ENCODE measurements at regions not wholly inside any gene's neighbourhood (a gene's known extent, or its start where the extent isn't known, plus 50 kb on each side); places are given as distances from the start of the nearest gene placed in this dataset.
A peak's percentile ranks its signal among the peaks of the same experiment; 100 is the strongest.

DNA sequence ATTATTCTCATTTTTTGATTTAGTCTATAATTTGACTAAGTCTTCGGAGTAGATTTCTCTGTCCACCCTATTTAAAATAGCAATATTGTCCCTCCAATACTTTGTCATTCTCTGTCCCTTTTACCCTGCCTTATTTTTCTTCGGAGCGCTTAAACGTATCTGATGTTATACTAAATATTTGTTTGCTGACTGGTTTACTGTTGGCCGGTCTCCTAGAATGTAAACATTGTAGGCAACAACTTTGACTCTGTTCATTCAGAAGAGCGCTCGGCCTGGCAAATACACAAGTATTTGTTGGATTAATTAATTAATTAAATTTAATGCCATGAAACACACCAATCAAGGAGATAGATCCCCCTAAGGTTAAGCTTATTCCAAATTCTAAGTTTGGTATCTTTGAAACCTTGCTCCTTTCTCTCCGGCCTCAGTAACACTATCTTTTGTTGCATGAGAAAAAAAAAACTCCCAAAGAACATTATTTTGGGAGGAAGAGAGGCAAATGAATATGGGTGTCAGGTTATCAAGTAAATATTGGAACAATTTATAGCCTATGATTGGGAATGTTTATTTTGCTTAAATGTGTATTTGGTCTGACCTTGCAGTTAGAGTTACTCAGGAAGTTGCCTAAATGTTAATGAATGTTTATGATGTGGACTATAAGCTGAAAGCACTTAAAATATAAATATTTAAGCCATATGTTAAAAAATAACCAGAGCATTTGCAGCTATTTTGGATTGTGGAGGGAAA, 231.1 kb downstream of the SOX4 start:
- no peak for DNase-seq

DNA sequence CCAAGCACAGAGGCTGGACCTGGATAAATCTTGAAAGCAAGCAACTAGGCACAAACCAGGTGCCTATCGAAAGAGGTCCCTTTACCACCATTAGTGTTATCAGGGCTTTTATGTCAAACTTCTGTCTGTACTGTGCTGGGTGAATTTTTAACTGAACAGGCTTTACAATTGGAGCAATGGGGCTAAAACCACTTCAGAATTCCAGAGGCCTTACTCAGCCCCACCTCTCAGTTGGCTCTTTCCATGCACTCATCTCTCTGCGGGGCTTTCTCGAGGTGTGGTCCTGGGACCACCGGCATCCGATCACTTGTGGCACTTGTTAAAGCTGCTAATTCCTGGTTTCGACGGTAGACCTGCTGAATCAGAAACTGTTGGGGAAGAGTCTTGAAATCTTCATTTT, 232.5 kb downstream of the SOX4 start:
- DNase-seq = no peak

DNA sequence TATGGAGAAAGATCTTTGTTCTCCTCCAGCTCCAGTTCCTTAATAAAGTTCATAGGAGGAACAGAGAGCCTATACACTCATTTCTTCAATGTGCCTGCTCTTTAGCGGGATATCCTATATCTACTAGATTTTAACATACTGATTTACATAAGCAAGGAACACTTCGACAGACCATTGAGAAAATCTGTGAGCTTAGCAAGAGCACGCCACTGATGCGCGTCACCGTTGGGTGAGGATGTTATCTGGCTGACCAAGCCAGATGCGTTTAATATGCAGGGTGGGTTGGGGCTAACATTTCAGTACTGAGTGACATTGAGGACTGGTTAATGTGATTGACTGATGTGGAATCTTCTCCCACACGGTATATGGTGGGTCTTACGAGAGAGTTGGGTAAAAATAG, 233.4 kb downstream of the SOX4 start:
- DNase-seq = no peak

DNA sequence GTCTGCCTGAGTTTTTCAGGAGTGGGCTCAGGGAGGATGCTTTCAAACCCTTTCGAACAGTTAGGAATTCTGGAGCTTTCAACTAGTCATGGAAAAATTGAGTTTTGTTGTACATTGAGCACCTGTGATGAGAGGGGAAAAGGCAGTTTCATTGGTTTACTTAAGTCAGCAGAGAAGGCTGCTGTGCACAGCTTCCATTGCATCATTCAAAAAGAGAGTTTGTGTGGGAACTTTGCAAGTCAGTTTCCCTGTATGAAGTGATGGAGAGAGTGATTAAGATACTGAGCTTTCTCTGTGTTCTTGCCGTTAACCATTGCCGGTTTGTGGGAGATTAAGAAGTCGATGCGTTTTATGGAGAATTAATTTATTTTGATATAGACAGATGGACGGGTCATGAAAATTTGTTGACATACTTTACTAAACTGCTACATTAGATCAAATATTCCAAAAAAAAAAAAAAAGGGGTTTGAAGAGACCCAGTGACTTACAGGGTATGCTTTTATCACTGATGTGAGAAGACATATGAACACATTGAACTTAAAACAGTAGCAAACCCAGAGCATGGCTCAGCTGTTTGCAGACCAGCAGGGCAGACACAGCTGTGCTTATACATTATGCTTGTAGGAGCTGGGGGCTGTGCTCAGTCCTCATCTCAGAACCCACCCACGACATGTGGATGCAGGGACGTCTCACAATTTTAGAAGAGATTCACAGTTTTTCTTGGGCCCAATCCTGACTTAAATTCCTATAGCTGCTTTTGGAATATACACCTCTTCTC, 234.1 kb downstream of the SOX4 start:
- no peak for DNase-seq

DNA sequence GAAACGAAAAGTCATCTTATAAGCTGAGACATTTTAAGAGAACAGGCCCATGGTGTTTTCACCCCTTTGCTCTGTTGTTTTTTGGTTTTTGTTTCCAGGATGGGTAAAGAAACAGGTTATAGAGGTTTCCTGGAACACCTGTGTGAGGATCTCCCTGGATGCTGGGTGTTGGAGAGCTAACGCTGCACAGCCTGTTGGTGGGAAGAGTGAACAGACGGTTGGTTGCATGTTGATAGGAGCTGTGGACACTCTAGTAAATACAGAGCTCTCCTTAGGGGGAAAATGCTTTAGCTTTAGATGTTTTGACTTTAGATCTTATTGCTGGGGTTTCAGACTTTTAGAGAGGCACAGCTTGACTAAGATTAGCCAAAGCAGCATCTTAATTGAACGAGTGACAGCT, 235.2 kb downstream of the SOX4 start:
- DNase-seq = no peak

DNA sequence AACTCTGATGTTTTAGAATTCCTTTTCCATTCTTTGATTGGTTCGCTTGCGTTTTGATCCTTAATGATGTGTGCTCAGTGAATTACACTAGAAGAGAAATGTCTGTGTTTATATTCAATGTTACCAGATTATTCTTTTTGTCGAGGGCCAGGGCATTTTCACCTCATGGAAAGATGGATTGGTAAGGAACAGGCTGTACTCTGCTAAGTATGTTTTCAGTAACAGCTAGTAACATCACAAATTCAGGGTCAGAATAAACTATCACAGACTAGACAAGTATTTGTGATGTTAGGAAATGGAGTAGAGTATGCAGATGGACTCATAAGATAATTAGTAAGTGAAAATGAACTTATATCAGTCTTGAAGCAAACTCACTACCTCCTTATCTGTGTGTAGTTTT, 235.6 kb downstream of the SOX4 start:
- no peak for DNase-seq

DNA sequence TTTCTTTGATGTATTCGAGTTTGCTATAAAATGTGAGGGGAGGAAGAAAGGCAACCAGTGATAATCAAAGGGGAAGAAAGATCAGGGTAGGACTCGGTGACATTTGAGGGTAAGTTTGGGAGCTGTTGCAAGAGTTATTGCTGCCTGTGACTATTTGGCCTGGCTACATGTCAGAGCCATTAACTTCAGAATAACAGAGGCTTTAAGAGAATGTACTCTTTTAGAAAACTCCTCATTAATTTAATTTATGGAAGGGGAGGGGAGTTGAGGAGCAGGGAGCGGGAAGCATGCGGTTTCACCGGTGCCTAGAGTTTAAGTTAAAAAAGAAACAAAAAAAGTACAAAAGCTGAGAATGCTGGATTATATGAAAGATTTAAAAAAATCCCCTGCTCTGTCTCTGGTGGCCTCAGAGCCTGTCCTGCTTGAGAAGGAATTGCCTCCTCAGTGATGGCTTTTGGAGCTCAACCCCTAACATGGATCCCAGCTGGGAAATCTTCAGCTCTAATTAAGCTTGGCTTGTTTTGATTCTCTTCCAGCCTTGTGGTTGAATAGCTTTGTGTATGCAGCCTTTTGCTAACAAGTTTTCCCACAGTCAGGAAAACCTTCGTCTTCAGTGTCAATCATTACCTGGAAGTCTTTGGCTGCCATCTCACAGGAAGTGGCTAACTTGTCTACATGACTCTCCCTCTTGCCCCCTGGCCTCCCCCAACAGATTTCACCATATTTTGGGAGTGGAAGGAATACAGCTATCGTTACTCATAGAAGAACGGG, 238.2 kb downstream of the SOX4 start:
- DNase-seq = no peak

DNA sequence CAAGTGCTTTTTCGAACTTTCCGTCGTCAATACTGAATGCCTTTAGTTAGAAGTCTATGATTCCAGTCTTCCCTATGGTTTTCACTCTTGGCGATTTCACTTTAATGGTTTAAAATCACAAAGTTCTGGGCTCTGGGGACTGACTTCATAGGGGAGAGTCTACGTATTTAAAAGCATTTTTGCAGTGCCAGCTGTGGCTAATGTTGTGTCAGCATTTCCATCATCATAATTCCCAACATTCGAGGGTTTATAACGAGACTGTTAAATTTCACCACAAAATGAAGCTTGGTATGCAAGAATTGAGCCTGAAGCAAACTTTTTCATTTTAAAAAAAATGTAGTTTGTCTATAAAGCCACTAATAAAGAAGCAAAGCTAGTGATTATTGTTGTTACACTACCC, 242.7 kb downstream of the SOX4 start:
- DNase-seq = no peak

DNA sequence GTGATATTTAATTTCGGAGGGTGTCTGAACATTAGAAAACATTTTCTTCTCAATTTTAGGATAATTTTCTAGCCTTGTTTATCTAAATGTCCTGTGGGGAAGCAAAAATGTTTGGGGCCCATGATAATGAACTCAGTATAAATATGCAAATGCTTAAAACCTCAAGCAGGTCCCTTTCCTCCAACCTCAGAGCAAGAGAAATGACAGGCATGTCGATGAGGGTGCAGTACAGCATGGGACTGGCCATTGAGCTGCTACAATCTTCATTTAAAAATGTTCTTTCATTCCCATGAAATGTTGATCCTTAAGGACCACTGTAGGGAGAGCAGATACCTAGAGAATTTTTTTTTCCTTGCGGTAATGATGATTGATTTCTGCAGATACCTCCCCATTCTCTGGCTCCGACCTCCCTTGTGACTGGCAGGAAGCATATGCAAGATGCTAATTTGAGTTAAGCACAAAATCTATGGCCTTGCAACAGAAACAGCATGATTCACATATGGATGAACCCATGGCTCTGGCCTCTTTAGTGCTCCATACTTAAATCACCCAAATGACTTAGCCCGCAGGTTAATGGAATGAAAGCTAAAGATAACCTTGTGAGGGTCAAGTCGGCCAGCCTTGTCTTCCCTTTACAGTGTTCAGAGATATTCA, 243.3 kb downstream of the SOX4 start:
- no peak for DNase-seq

DNA sequence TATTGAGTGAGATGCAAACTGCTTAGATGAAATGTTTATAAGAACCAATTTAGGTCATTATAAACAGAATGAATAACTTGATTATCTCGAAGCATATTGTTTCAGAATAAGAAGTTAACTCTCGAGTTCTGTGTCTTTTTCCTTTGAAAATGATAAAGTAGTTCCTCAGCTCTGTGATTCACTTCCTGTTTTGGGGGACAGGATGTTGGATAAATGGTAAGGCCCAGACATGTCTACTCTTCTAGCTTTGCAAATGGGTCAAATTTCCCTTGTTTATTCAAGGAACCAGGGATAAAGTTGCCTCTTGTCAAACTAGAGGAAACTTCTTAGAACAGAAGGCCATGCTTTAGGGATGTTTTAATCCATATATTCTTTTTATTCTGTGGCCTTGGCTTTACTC, 246.9 kb downstream of the SOX4 start:
- no peak for DNase-seq

DNA sequence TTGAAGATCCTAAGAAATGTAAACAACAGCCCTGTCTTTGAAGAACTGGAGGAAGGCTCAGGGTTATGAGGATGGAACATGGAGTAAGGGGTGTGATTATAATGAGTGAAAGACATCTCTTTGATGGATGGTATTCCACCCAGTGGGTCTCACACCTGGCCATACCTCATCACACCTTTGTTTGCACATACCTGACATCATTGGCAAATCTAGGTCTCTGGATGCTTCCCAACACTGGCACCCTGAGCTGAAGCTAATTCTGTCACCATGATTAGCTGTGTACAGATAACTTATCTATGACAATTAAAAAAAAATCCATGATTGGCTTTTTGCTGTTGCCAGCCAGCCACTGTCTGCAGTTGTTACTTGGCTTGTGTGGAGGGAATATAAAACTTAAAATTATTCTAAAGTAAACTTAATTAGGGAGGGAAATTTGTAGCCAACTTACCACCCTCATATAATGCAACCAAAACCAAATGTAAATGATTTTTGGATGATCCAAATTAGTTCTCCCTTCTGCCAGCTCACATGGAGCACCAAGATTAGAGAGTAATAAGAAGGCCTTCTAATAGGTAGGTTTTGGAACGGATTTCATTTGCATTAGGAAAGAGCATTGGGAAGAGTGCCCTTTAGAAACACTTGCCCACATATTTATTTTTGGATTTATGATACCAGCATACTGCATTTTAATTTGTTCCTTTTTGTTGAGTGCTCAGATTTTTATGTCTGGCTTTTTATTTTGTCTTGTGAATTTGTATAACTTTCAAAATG, 249.5 kb downstream of the SOX4 start:
- peak; percentile 19 for DNase-seq

DNA sequence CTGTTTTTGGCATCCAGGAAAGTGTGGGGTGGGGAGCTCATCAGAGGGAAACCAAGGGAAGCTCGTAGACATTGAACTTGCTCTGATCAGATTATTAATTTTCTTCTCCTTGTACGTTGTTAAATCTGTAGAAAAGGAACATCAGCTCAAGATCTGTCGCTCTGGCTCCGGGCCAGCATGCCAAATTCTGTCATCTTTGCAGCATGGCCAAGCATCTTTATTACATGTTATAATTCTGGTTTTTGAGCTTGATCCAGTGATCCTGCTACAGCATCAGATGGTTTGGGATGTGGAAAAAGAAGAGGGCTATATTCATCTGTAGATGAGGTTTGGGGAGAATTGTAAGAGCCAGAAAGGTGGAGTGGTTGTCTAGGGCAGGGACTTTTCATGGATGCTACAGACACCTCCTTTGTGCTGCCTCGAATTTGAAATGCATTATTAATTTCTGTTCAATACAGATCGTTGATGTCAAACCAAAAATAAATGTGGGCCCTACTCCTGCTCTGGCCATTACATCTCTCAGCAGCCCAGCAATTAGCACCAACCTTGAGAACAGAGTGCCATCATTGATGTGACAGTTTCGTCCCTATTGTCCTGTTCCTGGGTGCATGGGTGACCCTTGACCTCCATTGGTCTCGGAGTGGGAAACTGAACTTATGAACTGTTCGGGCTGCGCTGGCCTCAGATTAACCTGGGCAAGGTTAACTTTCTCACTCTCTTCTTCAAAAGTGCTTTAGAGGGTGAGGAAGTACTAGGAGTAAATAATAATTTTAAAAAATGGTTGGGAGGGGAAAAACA, 250.8 kb downstream of the SOX4 start:
- DNase-seq = no peak

DNA sequence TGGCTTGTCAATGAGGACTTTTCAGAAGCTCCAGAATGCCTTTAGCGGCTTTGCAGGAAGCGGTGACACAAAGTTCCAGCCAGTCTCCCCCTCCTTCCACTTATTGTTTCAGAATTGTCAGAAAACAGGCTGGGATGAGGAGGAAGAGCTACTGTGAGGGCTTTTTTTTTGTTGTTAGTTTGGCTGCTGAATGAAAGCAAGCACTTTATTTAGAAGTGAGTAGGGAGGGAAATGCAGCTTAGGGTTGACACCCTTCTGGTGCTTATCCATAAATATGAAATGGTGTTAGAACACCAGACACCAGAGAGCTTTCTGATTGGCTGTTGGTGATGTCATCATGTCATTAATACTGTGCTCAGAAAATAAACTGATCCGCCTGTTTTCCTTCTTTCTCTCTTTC, 251.5 kb downstream of the SOX4 start:
- peak; percentile 27 for DNase-seq

DNA sequence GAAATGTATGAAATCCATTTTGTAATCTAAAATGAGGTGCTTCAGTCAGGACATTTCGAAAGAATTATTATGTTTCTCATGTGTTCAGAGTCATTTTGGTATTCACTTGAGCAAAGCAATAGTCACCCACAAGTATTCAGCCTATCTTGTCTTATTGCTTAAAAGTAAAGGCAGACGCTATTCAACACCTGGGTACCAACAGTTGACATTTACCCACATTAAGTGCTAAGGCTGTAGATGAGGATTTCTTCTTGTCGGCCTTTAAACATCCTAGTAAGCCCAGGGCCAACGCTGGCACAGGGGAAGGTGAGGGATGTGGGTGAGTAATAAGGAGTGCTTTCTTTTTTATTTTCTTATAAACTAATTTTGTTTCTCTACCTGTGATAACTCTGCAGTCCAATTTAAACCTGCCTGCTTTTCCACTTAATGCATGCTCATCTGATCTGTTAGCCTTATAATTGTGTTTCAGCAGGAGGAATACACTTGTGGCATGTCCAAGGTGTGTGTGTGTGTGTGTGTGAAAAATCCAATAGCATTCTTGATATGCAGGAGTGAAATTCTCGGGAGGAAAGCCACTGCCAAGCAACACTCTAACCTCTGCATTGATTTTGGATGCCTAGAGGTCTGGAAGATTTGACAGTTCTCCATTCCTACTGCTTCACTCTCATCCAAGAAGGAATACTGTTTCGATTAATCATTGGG, 252.0 kb downstream of the SOX4 start:
- no peak for DNase-seq

DNA sequence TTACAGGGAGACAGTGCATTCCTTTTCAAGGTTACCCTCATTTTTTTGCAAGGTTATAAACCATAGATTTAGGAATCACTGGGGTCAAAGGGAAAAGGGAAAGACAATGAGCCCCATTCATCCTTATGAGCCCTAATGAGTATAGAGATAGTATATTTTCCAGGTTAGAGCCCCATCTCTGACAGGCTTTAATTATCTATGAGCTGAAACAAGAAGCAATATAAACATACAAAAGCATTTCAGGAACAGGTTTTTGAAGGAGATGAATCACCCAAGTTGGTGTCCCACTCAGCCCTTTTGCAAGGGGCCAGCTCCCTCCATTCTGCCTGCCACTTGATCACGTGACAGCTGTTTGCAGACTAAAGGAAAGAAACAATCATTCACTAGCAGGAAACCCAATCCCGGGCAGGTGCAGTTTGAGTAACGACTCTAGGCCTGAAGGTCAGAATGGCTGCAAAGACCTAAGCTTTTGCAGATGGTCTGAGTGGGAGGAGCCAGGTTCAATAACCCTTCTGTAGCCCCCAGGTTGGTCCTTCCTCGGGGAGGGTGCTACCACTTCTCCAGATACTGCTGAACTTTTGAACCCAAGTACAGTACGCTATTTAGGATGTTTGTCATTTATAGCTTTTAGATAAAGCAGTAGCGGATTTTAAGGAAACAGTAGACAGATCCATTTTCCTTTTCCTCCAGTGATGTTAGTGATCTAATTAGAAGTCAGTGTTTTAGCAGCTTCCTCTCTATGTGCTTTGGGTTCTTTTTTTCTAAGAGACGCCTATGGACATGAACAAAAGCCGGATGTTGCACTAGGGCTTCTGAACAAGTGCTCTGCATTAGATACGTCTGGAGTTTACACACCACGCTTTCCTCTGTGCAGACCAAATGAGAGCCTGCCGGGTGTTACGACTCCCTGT, 253.2 kb downstream of the SOX4 start:
- DNase-seq = peak; percentile 98

DNA sequence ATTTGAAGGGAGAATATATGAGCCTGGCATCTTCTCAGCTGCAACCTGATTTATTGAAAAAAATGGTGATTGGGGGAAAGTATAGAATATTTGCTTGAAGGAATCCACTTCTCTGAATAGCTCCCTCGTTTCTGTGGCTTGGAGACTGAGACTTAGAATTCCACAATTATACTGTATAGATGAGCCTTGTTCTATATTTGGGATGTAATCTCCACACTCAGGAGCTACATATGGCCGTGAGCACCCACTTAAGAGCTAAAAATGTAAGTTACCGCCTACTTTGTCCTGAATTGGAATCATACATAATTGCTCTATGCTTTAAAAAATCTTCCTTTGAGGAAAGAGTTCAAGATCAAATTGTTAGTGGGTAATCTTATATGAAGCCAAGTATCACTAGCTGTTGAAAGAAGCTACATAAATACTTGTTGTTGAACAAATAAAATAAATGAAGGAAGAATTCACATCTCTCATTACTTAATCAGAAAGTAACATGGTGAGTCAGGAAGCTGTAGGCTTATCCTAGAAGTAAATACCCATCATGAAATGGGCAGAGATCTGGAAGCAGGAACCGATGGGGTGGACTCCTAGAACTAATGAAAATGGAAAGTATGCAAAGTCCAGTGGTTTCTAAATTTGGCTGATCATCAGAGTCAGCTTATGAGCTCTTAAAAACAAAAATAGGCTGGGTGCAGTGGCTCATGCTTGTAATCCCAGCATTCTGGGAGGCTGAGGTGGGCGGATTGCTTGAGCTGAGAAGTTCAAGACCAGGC, 254.3 kb downstream of the SOX4 start:
- DNase-seq = peak; percentile 16

DNA sequence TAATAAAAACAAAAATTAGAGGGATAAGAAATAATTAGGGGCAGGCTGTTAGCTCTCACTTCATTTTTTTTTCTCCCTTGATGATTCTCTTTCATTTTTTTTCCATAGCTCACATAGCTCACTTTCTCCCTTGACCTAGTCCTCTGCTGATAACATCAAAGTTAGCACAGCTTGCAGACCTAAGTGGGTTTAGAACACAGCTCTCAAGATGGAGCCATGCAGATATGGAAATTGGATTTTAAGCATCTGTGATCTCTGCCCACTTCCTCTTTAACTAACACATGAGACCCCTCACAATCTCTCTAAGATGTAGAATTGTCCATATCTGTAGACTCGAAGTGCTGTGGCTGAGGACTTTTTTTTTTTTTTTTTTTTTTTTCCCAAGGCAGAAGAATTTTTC, 257.1 kb downstream of the SOX4 start:
- DNase-seq = no peak

DNA sequence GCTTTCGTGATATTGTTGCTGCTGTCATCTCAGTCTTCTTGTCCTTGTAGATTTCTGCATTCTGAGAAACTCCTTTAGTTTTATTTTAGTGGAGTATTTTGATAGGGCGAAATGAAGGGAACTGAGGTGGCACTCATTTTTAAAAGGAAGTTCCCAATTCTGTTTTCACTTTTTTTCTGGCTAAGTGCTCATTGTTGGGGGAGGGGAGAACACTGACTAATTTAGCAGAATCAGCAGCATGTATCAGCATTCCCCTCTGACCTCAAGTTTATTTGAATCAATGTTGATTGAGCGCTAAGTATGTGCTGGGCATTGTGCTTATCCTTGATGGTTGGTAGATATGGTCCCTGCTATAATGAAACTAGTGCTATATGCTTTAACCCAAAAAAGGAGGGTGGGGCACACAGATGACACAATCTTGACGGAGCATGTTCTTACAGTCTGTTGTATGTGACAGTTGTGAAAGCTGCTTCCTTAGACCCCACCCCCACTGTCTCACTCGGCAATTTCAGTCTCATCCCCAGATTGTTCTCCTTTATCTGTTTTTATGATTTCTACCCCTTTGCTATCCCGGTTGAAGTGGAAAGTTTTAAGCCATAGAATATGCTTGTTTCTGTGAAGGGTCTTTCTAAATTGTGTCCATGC, 262.4 kb downstream of the SOX4 start:
- DNase-seq = no peak

DNA sequence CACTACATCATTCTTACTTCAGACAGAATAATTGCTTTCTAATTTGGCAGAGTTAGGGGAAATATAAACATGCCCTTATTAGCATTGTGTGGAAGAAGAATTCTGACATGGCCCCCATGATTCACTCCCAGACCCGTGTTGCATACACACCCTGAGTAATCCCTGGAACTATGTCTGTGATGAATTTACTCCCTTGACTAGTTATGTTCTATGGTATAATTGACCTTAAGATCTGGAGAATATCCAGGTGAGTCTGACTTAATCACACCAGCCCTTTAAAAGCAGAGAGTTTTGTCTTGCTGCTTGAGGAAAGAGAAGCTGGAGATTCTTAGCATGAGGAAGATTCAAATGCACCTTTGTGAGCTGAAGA, 262.9 kb downstream of the SOX4 start:
- no peak for DNase-seq
